Endothelial cell of umbilical vein (primary cell): ENCODE measurements at regions not wholly inside any gene's neighbourhood (a gene's known extent, or its start where the extent isn't known, plus 50 kb on each side); places are given as distances from the start of the nearest gene placed in this dataset.

Source experiments
- BruUV-seq: library from RNA; stranded (reverse); fragments of 400-500 nt; replicated peaks from 2 replicates; lab custom pipeline; 2021; lab: Mats Ljungman, UMichigan
- CTCF ChIA-PET: fragments of 300-600, 350-600 bp; sonication (Branson Sonifier 250); formaldehyde crosslinking; loops from one replicate; lab custom pipeline; 2021; ENCODE audit warnings: antibody characterized with exemption, inconsistent platforms; lab: Charles Lee
- POLR2A ChIA-PET: fragments of 300-600, 350-600 bp; sonication (Branson Sonifier 250); formaldehyde crosslinking; loops from one replicate; lab custom pipeline; 2021; ENCODE audit warnings: antibody characterized with exemption, inconsistent platforms; lab: Charles Lee
- DNase-seq: peaks from one replicate; pipeline ENCODE4 v3.0.0-alpha.2; 2011; ENCODE audit warnings: low read depth, low spot score
- FAIRE-seq: peaks from 2 replicates; lab custom pipeline; 2011; peaks lifted over from hg19 to GRCh38; lab: Jason Lieb, UNC
- H2AFZ ChIP-seq: 2 replicates; pipeline ENCODE4 v1.6.0; 2012; ENCODE audit warnings: low read depth, low read length, control low read depth, inconsistent platforms
- H3K27ac ChIP-seq: 2 replicates; pipeline ENCODE4 v1.5.1; 2011; ENCODE audit warnings: low read depth, mild to moderate bottlenecking, control low read depth, low read length, moderate library complexity; ENCODE audit not compliant: insufficient read depth
- H3K27me3 ChIP-seq, 2 experiments: 2 replicates each; pipeline versions ENCODE4 v1.6.0 to v1.6.1; 2011; ENCODE audit warnings: low read length in 2 of 2, mixed read lengths in 1 of 2; ENCODE audit not compliant: control insufficient read depth in 2 of 2, insufficient read depth in 2 of 2
- H3K36me3 ChIP-seq, 2 experiments: 2 replicates in 1 of 2; 3 replicates in 1 of 2; pipeline ENCODE4 v1.5.1; 2011; ENCODE audit warnings: low read length in 2 of 2, mild to moderate bottlenecking in 1 of 2, moderate library complexity in 1 of 2; ENCODE audit not compliant: control insufficient read depth in 2 of 2, insufficient read depth in 2 of 2; ENCODE audit errors: extremely low read depth in 1 of 2
- H3K4me1 ChIP-seq: 3 replicates; pipeline ENCODE4 v1.5.1; 2011; ENCODE audit warnings: mild to moderate bottlenecking, low read length; ENCODE audit not compliant: control insufficient read depth, insufficient read depth; ENCODE audit errors: extremely low read depth
- H3K4me2 ChIP-seq: 2 replicates; pipeline ENCODE4 v1.6.1; 2011; ENCODE audit warnings: low read length, control low read depth, mixed read lengths; ENCODE audit not compliant: insufficient read depth
- H3K4me3 ChIP-seq, 3 experiments: fragments of 200-600 bp in 1 of 3; sonication (generic), shearing (Covaris generic) in 1 of 3; replicated peaks in 1 of 3; 2 replicates each; pipeline ENCODE4 v1.5.1; 2011 to 2016; ENCODE audit warnings: control low read depth in 3 of 3, low read length in 3 of 3, mild to moderate bottlenecking in 2 of 3, inconsistent platforms in 1 of 3, low read depth in 1 of 3, moderate library complexity in 1 of 3; ENCODE audit not compliant: insufficient read depth in 1 of 3
- H3K79me2 ChIP-seq: 2 replicates; pipeline ENCODE4 v1.6.0; 2012; ENCODE audit warnings: low read length, inconsistent platforms; ENCODE audit not compliant: control insufficient read depth, insufficient read depth
- H3K9ac ChIP-seq: replicated peaks from 2 replicates; pipeline ENCODE3; 2011; ENCODE audit warnings: low read length, control low read depth; ENCODE audit not compliant: insufficient read depth; ENCODE audit errors: extremely low read depth
- H3K9me1 ChIP-seq: replicated peaks from 3 replicates; pipeline ENCODE4 v1.6.0; 2011; ENCODE audit warnings: mild to moderate bottlenecking, low read length; ENCODE audit not compliant: control insufficient read depth, insufficient read depth; ENCODE audit errors: extremely low read depth
- H3K9me3 ChIP-seq: replicated peaks from 2 replicates; pipeline ENCODE4 v1.5.1; 2012; ENCODE audit warnings: low read length, inconsistent platforms; ENCODE audit not compliant: control insufficient read depth, insufficient read depth
- H4K20me1 ChIP-seq: replicated peaks from 2 replicates; pipeline ENCODE3; 2011; ENCODE audit warnings: mild to moderate bottlenecking, low read length; ENCODE audit not compliant: control insufficient read depth, insufficient read depth; ENCODE audit errors: extremely low read depth
- CTCF ChIP-seq, 2 donors: IDR thresholded peaks; 1 replicate in 1 of 2; 2 replicates in 1 of 2; pipeline ENCODE4 v1.5.1; 2011; ENCODE audit warnings: low read length in 2 of 2, mild to moderate bottlenecking in 2 of 2, moderate library complexity in 2 of 2, control low read depth in 1 of 2, inconsistent platforms in 1 of 2, low read depth in 1 of 2; ENCODE audit not compliant: insufficient read depth in 1 of 2; ENCODE audit errors: extremely low read depth in 1 of 2
- EZH2 ChIP-seq: IDR thresholded peaks from 2 replicates; pipeline ENCODE4 v1.6.1; 2012; ENCODE audit warnings: borderline replicate concordance, low read depth, mild to moderate bottlenecking, moderate library complexity, low read length, inconsistent platforms; ENCODE audit not compliant: severe bottlenecking
- FOS ChIP-seq: IDR thresholded peaks from 2 replicates; pipeline ENCODE4 v1.6.1; 2011; ENCODE audit warnings: mild to moderate bottlenecking, low read length, moderate library complexity, borderline replicate concordance; ENCODE audit not compliant: insufficient read depth
- GATA2 ChIP-seq: IDR thresholded peaks from 2 replicates; pipeline ENCODE4 v1.7.0; 2011; ENCODE audit warnings: low read depth, mild to moderate bottlenecking, moderate library complexity, mixed read lengths, low read length; ENCODE audit not compliant: insufficient read length, insufficient read depth
- JUN ChIP-seq: IDR thresholded peaks from 2 replicates; pipeline ENCODE4 v1.6.1; 2011; ENCODE audit warnings: borderline replicate concordance, low read depth; ENCODE audit not compliant: insufficient read length, insufficient read depth
- MAX ChIP-seq: IDR thresholded peaks from 2 replicates; pipeline ENCODE4 v1.6.1; 2011; ENCODE audit not compliant: insufficient read depth, insufficient read length
- MYC ChIP-seq: IDR thresholded peaks from one replicate; pipeline ENCODE4 v1.6.1; 2011; ENCODE audit warnings: mild to moderate bottlenecking, low read depth, low read length
- POLR2A ChIP-seq: IDR thresholded peaks from 2 replicates; pipeline ENCODE4 v1.6.1; 2012; ENCODE audit warnings: low read depth, mild to moderate bottlenecking, control low read depth, low read length
- POLR2AphosphoS5 ChIP-seq: IDR thresholded peaks from 2 replicates; pipeline ENCODE4 v1.6.1; 2012; ENCODE audit warnings: low read depth, mild to moderate bottlenecking, control low read depth, low read length, moderate library complexity; ENCODE audit not compliant: insufficient read depth
- dilution Hi-C: fragments of 300-500 bp; cut with MboI; formaldehyde crosslinking; loops from one replicate; pipeline ENCODE4 v1.15.0; 2019; ENCODE audit warnings: low sequenced_read_pairs; ENCODE audit not compliant: extremely low pct_ligation_motif_present
- intact Hi-C: fragments of 100-400 bp; cut with micrococcal nuclease; formaldehyde crosslinking; loops from one replicate; pipeline ENCODE4 v1.10.0; 2022

GRCh38 chr22:48096851-48097665 lies 1334.6 kb downstream of the TBC1D22A start:
- Histone ChIP-seq H4K20me1 (no peaks in the 10 kb centered on the region), H3K27ac (no peak overlapping the region), H3K9me3 (peaks cover 2% of the 10 kb centered on the region), H3K4me3 (no peak overlapping the region), H3K9me1 (no peaks in the 10 kb centered on the region), H2AFZ (no peak overlapping the region), H3K36me3 (no peaks in the 10 kb centered on the region), H3K4me2 (no peak overlapping the region), H3K9ac (no peak overlapping the region), H3K27me3 (no peaks in the 10 kb centered on the region), H3K4me1 (no peaks in the 10 kb centered on the region), H3K79me2 (no peaks in the 10 kb centered on the region)
- FAIRE-seq (no peak), DNase-seq (no peak)
- dilution Hi-C loops (no loop called here), intact Hi-C loops (no loop called here)
- ChIA-PET POLR2A (no interaction called here), CTCF (no interaction called here)
- TF ChIP-seq MYC (no peak), POLR2AphosphoS5 (no peak), CTCF (IDR thresholded peaks at IDR 0.05; ENCODE audit: extremely low read depth in 1 of 2, insufficient read depth in 1 of 2, low read depth in 1 of 2, low read length in 2 of 2) (no peak), MAX (no peak), FOS (no peak), EZH2 (no peak), JUN (no peak), POLR2A (no peak), GATA2 (no peak)
- no TSS peak for BruUV-seq
